B cell (primary cell): ENCODE measurements at regions not wholly inside any gene's neighbourhood (a gene's known extent, or its start where the extent isn't known, plus 50 kb on each side); places are given as distances from the start of the nearest gene placed in this dataset.

Source experiments
- CTCF ChIP-seq: fragments of 200-600 bp; IDR thresholded peaks from one replicate; pipeline ENCODE4 v1.8.0; 2022; ENCODE audit warnings: antibody characterized with exemption, mild to moderate bottlenecking
- EZH2 ChIP-seq: IDR thresholded peaks from 2 replicates; pipeline ENCODE4 v1.6.1; 2012; ENCODE audit warnings: borderline replicate concordance, low read depth, mild to moderate bottlenecking, moderate library complexity, low read length; ENCODE audit not compliant: insufficient read depth, poor library complexity, severe bottlenecking

DNA sequence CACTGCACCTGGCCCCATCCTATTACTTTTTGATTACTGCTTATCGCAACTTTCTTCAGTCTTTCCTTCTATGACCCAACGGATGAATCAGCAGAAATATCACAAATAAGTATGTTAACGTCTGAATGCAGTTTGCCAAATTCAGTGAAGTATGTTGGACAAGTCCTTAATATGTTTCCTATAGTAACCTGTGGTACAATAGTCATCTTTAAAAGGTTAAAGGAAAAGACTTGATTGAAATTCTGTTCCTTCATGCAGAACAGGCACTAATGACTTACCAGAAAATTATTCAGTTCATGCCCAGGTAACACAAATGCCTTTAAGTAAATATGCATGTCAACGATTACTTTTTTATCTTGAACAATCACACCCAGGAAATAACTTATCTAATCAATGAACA lies 242.6 kb downstream of the KCTD12 start:
- TF ChIP-seq CTCF (no peak), EZH2 (no peak)
